ENCODE measurements at regions not wholly inside any gene's neighbourhood (a gene's known extent, or its start where the extent isn't known, plus 50 kb on each side); places are given as distances from the start of the nearest gene placed in this dataset.

DNA sequence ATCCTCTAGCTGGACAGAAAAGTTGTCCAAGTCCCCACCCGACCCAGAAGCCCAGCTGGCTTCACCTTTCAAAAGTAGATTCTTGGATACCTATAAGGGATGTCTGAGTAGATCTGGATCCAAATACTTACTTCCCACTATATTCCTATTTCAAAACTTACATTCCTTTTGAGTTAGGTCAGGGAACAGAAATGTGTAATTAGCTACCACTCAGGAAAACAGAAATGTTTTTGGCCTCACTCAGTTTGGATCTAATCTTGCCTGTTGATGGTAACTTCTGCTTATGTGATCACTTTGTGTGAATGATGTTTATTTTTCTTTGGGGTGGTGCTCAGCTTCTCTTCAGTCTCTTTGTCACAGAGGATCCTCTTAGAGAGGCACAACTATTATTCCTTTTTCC lies 814.4 kb upstream of the RGS18 start:
- 0% methylated on average over 1 of the region's 1 CpG for WGBS (ENCODE audit: insufficient coverage, insufficient replicate concordance, low lambda C conversion rate, missing lambda C conversion rate)
- Histone ChIP-seq H3K4me1 (ENCODE audit: control insufficient read depth, insufficient read depth, low read length) (no peaks in the 10 kb centered on the region), H3K36me3 (ENCODE audit: control insufficient read depth in 2 of 2, insufficient read depth in 2 of 2, low read length in 1 of 2) (no peaks in the 10 kb centered on the region), H3K9ac (ENCODE audit: control insufficient read depth, insufficient read depth, low read length) (no peak overlapping the region), H4K20me1 (ENCODE audit: control insufficient read depth, insufficient read depth) (no peaks in the 10 kb centered on the region), H3K4me3 (no peak overlapping the region), H3K79me2 (ENCODE audit: control insufficient read depth, insufficient read depth, low read length) (no peaks in the 10 kb centered on the region), H3K4me2 (ENCODE audit: control insufficient read depth, insufficient read depth) (no peak overlapping the region), H3K27ac (ENCODE audit: control insufficient read depth, insufficient read depth) (no peak overlapping the region), H3K27me3 (replicated peaks in 1 of 2; ENCODE audit: control insufficient read depth in 2 of 2, insufficient read depth in 2 of 2, low read length in 1 of 2) (no peaks in the 10 kb centered on the region), H3K9me3 (replicated peaks; ENCODE audit: control insufficient read depth, insufficient read depth, low read length) (no peaks in the 10 kb centered on the region), H2AFZ (ENCODE audit: control insufficient read depth, low read depth, low read length) (no peak overlapping the region)
- ChIA-PET SMC1A (ENCODE audit: uncharacterized antibody, unreplicated experiment) (no interaction called here), CTCF (interaction anchor here (0.6 kb wide), 1 partner anchor 290 kb away, joined by 3 read pairs; no protein-coding TSS in a partner anchor), RAD21 (ENCODE audit: unreplicated experiment) (no interaction called here), POLR2A (no interaction called here)
- intact Hi-C loops (cut with micrococcal nuclease; ENCODE audit: unreplicated experiment) = no loop called here
- in situ Hi-C loops (cut with MboI) = no loop called here
- no TSS peak for BruUV-seq (replicated peaks)
- ATAC-seq (no peak), DNase-seq (ENCODE audit: low read depth, low spot score) (no peak), FAIRE-seq (no peak)
- TF ChIP-seq KLF5 (IDR thresholded peaks at IDR 0.05; ENCODE audit: partially characterized antibody) (no peak), TCF7 (IDR thresholded peaks at IDR 0.05; ENCODE audit: borderline replicate concordance) (no peak), SMAD5 (IDR thresholded peaks at IDR 0.05; ENCODE audit: low read depth) (no peak)
- TF ChIP-seq, protein P1, sequence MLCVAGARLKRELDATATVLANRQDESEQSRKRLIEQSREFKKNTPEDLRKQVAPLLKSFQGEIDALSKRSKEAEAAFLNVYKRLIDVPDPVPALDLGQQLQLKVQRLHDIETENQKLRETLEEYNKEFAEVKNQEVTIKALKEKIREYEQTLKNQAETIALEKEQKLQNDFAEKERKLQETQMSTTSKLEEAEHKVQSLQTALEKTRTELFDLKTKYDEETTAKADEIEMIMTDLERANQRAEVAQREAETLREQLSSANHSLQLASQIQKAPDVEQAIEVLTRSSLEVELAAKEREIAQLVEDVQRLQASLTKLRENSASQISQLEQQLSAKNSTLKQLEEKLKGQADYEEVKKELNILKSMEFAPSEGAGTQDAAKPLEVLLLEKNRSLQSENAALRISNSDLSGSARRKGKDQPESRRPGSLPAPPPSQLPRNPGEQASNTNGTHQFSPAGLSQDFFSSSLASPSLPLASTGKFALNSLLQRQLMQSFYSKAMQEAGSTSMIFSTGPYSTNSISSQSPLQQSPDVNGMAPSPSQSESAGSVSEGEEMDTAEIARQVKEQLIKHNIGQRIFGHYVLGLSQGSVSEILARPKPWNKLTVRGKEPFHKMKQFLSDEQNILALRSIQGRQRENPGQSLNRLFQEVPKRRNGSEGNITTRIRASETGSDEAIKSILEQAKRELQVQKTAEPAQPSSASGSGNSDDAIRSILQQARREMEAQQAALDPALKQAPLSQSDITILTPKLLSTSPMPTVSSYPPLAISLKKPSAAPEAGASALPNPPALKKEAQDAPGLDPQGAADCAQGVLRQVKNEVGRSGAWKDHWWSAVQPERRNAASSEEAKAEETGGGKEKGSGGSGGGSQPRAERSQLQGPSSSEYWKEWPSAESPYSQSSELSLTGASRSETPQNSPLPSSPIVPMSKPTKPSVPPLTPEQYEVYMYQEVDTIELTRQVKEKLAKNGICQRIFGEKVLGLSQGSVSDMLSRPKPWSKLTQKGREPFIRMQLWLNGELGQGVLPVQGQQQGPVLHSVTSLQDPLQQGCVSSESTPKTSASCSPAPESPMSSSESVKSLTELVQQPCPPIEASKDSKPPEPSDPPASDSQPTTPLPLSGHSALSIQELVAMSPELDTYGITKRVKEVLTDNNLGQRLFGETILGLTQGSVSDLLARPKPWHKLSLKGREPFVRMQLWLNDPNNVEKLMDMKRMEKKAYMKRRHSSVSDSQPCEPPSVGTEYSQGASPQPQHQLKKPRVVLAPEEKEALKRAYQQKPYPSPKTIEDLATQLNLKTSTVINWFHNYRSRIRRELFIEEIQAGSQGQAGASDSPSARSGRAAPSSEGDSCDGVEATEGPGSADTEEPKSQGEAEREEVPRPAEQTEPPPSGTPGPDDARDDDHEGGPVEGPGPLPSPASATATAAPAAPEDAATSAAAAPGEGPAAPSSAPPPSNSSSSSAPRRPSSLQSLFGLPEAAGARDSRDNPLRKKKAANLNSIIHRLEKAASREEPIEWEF (IDR thresholded peaks at IDR 0.05; ENCODE audit: insufficient replicate concordance, low read depth, low read length) = no peak
- TF ChIP-seq, protein P2, sequence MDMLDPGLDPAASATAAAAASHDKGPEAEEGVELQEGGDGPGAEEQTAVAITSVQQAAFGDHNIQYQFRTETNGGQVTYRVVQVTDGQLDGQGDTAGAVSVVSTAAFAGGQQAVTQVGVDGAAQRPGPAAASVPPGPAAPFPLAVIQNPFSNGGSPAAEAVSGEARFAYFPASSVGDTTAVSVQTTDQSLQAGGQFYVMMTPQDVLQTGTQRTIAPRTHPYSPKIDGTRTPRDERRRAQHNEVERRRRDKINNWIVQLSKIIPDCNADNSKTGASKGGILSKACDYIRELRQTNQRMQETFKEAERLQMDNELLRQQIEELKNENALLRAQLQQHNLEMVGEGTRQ (IDR thresholded peaks at IDR 0.05; ENCODE audit: borderline replicate concordance, low read depth, low read length) = no peak

Measured in GM12878 (cell line).